ENCODE measurements at regions not wholly inside any gene's neighbourhood (a gene's known extent, or its start where the extent isn't known, plus 50 kb on each side); places are given as distances from the start of the nearest gene placed in this dataset.
"Not testable (repeated sequence)": the region's sequence is repeated elsewhere in the genome, so short reads cannot be mapped to it uniquely, and the experiment has no call there.

DNA sequence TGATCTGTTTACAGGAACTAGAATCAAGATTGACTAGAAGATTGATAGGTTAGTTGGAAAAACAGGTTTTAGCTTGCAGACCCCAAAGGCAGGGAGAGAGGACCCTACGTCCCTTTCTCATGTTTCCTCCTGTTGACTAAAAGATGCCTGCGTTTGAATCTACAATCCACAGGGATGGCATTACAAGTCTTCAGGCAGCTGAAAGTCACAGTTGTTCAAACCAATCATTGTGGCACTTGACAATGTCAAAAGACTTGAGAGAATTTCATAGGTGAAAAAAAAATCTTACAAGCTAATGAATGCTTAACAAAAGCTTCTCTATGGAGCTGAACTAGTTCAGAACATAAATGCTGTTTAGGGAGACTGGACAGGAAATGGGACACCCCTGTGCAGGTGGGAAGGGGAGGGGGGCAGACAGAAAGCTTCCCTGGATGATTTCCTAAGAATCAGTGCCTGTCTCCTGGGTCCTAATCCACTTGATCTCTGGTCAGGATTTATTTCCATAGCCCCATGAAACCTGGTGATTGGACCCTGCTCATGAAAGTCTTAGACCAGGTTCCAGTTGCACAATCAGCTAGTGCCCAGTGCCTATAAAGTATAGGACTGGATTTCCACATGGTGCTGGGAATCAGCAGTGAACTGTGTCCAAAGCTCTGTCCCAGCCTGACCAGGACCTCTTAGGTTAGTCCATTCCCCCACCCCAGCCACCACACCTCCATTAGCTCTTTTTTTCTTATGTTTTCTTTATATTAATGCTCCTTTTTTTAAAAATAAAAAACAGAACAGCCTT lies 91.6 kb upstream of the BCAR3 start:
- DNase-seq, result no peak

DNA sequence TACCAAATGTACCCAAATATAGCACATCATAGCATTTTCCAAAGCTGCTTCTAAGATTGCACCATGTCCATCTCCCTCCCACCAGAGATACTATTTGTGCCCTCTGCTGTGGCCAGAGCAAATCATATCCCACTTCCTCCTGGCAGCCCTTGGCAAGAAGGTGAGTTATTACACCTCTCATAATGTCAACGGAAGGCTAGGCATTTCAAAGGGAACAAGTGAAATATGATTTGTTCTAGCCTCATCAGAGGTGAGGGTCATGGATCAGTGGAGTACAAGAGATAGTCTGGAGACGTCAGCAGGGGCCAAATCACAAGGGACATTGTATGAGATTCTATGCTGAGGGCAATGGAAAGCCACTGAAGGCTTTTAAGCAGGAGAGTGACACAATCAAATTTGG lies 90.2 kb upstream of the BCAR3 start:
- DNase-seq, result no peak

DNA sequence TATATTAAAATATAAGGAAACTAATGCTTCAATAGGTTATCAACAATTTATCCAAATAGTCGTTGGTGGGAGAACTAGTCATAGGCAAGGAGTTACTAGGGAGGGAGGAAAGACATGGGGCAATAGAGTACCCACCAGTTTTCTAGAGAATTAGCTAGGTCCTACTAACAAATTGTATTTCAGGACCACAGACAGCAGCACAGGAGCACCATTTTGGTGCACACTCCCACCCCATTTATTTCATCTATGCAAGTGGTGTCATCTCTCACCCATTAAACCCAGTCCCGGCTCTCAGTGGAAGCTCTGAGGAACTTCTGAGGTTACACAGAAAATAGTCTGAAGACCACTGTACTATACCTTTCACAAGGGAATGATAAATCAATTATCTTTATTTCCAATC lies 89.0 kb upstream of the BCAR3 start:
- no peak for DNase-seq

DNA sequence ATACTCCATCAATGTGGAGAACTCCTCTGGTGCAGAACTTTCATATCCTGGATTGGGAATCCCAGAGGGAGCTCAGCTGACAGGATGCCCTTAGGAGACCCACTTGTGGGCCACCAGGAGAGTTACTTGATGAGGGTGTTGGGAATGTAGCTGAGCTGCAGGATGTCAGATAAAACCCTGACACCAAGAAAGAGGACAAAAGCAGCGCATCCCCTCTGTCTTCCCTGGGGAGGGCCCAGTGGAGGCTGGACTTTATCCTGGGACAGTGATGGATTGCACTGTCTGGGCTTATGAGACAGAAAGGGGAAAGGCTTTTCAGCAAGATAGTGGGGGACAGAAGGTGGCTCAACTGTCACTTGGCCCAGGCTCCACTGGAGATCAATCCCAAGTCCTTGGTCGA lies 88.1 kb upstream of the BCAR3 start:
- no peak for DNase-seq

DNA sequence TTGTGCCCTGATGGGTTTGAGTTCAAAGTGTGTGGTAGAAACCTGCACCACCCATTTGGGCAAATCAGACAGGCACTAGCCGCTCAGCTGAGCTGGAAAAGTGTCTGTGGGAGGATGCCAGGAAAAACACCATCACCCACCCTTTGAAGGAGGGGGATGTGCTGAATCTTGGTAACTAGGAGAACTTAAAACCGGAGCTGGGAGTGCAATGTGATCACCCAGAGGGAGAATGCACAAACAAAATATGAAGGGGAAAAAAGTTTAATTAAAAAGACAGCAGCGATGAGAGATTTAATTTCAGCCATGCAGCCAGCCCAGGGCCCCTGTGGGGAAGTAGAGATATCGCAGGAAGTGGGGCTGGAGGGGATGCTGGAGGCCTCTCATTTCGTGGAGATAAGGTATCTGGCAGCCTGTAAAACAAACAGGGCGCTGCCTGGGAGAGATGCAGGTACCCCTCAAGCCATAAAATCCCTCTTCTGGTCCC lies 86.8 kb upstream of the BCAR3 start:
- no peak for DNase-seq

DNA sequence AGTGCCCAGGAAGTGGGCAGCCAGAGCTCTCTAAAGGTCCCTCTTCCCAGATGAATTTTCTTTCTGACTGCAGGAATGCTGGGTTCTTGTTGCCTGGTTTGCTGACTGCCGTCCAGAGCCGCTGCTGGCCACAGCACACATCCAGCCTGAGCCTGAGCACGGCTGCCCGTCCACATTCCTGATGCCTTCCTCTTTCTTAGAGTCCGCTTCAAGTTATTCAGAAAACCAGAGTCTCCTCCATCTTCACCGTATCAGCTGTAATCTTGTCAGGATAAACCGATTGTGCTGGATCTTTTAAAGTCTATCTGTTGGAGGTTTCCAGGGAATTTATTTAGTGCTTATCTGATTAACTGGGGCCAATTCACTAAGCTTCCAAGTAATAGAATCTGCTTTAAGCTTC lies 84.8 kb upstream of the BCAR3 start:
- DNase-seq, result no peak

DNA sequence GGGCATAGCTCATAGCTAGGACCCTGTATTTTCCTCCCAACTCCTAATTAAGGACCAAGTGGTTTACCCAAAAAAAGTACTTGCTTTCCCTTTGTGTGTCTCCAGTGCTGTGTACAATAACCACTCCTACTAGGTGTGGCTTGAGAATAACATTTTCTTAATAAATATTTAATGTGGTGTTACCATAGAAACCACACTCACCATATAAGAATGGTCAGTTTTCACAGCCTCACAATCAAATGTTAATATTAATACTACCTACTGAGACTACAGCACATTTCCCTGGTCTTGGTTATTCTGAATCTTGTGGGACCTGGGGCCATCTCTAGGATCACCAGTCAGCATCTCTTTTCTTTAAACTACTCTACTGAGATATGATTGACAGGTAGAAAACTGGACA lies 83.5 kb upstream of the BCAR3 start:
- no peak for DNase-seq

DNA sequence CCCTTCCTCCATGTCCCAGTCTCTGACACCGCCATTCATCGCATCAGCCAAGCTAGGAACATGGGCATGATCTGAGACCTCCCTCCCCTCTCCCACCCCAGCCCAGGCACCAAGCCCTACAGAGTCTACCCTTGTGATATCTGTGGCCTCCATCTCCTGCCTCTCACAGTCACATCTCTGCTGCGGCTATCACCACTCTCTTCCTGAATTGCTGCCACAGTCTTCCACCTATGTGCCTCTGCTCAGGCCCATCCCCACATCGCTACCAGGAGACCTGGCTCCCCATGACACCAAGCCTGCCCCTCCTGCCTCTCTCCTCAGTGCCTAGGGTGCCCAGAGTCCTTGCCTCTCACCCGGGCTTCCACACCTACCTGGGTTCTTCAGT lies 82.7 kb upstream of the BCAR3 start:
- no peak for DNase-seq

DNA sequence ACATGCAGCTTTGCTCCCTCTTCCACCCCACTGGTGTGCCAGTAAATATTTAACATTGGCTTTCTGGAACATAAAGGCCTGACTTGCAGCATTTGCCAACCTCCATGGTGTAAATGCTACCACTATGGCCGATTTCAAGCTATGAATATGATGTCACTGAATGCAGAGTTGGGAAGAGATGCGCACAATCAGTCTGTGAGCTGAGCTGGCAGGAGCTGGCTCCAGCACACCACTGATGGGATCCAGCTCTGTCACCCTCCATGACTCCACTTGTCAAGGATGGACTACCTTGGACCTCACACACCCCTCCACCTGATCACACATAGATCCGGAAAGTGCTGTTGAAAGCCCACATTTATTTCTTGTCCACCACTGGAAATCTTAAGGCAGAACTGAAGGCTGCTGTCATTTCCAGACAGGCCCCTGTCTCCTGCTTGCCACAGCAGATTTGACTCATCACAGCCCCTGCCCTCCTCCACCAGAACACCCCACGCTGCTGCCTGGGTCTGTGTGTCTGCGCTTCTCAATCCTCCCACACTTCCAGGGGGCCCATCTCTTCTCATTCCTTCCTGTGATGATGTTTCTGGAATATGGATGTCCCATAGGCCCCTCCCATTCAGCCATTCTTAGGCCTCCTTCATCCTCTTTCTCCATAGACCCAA lies 82.2 kb upstream of the BCAR3 start:
- no peak for DNase-seq

DNA sequence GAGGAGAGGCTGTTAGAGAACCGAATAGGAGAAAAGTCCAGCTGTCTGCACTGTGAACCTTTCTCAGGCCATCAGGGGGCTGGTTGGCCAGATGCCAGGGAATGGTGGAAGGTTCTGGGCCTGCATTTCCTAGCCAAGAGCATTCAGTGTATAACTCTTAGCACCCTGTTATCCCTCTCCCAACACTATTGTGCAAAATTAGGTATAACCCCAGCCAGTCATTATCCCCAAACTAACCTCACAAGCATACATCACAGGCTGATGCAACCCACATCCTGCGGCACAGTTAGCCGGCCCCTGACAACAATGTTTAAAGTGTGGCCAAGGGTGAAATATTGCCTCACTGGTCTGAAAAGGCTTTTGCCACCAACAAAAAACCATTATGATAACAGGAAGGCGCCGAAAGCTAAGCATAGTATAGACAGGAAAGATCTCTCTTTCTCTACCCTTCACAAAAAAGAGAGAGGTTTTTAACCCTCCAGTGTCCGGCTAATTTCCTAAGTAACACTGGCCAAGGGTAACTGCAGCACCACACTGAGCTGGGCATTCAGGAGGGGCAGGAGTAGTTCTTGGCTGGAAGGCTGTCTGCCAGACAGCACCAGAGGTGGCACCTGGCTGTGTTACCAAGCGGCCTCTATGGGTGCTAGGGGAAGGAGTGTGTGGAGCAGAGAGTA lies 77.3 kb upstream of the BCAR3 start:
- no peak for DNase-seq

DNA sequence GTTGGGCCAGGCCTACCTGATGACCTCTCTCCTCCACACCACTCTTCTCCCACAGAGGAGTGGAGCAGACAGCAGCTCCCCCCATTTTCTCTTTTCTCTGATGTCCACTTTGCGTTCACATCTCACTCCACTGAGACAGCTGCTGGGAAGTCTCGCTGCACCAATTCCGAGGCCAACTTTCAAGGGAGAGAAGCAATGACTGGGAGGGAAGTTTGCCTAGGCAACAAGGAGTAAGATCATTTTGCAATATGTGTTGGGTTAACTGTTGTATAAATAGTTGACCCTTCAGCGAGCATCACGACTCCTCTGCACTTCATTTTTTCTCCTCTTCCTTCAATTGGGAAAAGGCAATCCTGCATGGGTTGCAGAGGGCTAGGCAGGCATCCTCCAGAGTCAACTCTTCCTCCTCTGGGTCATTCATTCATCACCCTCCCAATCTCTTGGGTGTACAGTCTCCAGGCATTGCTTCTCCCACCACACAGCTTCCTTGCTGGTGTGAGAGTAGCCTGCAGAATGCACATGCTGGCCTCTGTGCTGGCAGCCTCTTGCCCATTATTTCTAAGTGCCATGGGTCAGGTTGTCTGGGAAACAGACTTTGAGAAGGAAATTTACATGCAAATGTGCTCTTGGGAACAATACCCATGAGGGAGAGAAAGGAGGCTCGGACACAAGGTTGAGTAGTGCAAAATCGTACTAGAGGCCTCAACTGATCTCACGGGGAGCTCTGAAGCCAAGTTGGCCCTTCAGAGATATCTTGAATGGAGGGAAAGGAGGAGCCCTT lies 75.8 kb upstream of the BCAR3 start:
- no peak for DNase-seq

DNA sequence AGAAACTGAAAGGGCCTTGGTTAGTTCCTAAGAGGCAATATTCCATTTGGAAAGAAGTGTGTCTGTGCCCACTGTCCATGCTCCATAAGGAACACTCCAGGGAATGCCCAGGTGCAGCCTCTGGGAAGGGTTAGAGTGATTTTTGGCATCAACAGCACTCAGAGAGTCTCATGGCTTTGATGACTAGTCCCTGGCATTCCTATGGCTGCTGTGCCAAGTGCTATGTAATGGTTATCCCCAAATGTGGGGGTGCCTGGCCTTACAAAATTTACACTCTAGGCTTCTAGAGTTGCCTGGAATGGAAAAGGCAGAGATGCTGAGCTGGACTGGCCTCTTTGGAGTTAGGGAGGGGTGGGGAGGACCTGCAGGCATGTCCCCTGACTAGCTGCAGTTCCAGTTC lies 75.0 kb upstream of the BCAR3 start:
- DNase-seq, result no peak

DNA sequence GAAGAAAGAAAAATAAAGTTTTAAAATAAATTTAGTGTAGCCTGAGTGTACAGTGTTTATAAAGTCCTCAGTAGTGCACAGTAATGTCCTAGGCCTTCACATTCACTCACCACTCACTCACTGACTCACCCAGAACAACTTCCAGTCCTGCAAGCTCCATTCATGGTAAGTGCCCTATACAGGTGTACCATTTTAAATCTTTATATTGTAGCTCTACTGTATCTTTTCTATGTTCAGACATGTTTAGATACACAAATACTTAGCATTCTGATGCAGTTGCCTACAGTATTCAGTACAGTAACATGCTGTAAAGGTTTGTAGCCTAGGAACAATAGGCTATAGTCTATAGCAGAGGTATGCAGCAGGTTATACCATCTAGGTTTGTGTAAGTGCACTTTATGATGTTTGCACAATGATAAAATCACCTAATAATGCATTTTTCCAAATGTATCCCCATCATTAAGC lies 73.6 kb upstream of the BCAR3 start:
- not testable (repeated sequence) for DNase-seq

DNA sequence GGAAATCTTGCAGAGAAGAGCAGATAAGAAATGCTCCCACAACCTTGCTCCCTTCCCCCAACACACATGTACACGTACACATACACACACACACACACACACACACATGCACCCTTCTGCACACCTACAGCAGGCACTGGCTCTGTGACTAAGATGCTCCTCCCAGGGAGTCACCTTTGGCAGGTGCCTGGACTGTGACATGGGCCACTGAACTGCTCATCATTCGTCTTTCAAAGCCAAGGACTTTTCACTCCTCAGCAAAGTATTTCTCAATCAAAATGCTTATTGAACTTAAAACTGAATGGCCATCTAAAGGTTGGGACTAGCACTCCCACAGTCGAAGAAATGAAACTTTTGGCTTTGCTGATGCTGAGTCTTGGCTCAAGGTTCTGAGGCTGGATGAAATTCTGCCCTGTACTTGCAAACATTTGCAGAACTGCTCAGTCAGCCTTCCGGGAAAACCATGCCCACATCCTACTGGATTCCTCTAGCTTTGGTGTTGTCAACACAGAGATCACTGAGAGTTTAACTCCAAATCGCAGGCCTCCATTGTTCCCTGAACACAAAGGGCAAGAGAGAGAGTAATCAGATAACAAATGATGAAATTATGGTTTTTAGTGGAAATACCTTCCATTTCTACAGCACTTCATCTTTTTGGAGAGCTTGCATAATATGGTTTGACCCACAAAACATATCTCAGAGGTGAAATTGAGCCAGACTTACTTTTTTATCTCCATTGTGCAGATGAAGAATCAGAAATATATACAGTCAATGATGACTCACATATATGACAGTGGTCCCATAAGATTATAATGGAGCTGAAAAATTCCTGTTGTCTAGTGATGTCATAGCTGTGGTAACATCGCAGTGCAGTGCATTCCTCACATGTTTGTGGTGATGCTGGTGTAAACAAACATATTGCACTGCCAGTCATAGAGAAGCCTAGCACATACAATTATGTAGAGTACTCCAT lies 72.4 kb upstream of the BCAR3 start:
- no peak for DNase-seq

DNA sequence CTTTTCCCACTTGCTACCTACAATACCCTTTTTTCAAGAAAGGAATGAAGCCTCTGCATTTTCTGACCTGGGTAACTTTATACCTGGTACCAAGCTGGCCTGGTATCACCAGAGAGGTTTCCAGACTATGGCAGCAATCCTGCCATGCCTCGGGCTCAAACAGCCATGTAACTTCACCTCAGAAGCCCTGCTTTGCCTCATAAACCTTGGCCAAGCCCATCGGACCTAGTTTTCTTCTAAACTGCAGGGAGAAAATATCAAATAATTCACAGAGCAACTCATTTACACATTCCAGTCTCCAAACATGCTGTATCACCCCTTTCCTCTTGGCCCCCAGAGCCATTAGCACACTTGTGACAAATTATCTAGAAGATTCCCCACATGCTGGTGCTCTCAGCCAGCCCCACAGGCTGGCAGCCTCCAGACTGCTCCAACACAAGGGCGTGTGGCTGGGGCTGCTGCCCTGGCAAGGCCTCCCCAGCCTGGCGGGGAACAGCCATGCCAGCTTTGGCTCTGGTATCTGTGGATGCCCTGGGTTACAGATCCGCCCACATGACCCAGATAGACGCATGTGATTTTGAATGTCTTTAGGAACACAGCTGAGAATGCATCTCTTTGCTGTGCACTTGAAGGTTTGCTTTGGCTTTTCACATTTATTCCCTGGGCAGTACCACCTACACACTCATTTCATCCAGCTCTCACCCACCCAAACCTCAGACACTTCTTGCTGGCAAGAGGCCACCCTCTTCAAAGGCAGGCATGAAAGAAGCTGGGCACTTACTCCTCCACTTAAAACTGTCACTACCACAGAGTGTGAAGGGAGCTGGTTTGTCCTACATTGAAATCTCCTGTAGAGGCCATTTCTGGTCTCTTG lies 70.0 kb upstream of the BCAR3 start:
- DNase-seq, result no peak

DNA sequence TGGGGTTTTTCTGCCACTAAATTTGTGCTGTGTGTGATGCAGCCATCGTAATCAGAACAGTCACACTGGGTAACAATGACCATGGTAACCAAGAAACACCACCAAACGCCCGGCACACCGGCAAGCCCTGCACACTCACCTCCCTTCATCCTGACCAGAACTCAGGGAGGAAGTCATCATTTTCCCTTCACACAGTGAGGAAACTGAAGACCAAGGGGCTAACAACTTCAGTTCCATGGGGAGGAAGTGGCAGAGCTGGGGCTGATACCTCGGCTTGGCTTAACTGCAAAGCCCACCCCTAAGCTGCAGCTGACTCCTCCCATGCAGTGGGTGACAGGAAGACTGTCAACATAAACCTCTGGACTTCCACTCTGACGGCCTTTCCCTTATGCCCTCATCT lies 69.3 kb upstream of the BCAR3 start:
- DNase-seq, result no peak

DNA sequence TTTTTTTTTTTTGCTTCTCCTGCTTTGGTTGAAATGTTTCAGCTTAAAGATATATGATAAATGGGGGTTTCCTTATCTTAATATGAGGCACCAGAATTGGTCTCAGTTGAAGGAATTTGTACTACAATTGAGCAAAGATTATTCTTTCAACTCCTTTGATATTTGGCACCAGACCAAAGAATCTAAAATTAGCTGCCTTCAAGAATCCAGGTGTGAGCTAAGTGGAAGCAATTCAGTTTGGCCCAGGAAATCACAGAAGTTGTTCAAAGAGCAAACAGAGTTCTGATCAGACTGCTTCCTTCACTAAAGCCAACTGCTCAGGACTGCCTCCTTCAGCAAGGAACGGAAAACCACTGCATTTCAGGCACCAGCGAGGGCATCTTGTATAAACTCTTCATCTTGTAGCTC lies 68.3 kb upstream of the BCAR3 start:
- DNase-seq, result no peak

DNA sequence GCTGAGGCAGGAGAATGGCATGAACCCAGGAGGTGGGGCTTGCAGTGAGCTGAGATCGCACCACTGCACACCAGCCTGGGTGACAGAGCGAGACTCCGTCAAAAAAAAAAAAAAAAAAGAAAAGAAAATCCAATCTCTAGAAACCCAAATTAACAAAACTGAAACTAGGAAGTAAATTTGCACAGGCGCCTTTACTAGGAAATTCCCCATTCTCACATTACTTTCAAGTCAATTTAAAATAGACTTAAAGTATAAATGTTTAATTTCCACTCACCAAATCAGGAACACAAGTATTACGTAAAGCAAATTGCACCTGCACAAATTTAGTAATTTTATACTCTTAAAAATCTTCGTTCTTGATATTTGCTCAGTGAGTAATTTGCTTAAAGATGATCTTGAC lies 67.8 kb upstream of the BCAR3 start:
- DNase-seq, result no peak

DNA sequence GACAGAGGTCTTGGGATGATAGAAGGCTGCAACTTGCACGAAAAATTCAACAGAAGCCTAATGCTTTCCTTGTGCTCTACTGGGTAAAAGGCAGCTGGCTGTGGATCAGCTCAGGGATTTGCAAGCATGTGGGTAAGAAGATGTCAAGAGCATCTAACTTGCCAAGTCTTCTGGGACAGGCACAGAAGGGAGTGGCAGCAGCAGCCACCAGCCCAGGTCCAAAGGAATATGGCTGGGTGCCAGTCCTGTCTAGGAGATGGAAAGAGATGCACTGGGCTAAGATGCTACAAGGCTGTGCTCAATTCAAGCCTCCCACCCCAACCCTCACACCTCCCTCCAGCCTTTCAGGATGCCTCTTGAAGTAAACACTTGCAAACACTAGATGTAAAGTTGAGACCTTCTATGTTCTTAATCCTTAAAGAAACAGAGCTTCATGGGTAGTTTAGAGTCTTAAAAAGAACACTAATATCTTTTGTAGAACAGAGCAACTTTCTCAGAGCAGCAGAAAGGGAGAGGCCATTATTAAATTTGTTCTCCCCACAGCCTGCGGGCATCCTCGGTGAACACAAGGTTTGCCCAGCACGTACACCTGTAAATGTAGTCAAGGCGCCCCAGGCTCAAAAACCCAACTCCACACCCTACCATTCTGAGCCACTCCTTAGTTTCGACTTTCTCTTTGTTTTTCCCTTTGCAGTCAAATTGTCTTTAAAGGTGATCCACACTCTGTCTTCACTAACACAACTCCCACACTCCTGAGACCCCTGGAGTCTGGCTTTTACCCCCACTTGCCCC lies 64.6 kb upstream of the BCAR3 start:
- DNase-seq, result no peak
